ENCODE measurements at regions not wholly inside any gene's neighbourhood (a gene's known extent, or its start where the extent isn't known, plus 50 kb on each side); places are given as distances from the start of the nearest gene placed in this dataset.
"Not testable (repeated sequence)": the region's sequence is repeated elsewhere in the genome, so short reads cannot be mapped to it uniquely, and the experiment has no call there.

DNA sequence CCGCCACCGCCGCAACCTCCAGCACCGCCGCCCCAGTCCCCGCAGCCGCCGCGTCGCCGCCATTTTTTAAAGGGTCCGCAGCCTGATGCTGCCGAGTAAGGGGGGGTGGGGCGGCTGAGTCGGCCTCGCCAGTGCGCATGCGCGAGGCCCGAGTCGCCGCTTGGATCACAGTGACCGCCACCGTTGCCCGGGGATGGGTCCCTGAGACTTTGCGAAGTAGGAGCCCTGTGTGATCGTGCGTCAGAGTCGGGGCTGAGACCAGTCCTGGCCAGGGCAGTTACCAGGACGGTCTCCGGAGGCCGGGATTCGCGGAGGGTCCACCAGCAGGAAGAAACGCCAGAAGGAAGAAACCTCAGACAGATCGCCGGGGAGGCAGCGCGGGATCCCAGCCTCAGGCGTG is 1421.7 kb upstream of the PCDH10 start:
- TF ChIP-seq POLR2A (IDR thresholded peaks at IDR 0.05; ENCODE audit: extremely low read depth, insufficient read length); MYC (IDR thresholded peaks at IDR 0.05; ENCODE audit: low read depth, low read length): not testable (repeated sequence)
- TF ChIP-seq, protein P1, sequence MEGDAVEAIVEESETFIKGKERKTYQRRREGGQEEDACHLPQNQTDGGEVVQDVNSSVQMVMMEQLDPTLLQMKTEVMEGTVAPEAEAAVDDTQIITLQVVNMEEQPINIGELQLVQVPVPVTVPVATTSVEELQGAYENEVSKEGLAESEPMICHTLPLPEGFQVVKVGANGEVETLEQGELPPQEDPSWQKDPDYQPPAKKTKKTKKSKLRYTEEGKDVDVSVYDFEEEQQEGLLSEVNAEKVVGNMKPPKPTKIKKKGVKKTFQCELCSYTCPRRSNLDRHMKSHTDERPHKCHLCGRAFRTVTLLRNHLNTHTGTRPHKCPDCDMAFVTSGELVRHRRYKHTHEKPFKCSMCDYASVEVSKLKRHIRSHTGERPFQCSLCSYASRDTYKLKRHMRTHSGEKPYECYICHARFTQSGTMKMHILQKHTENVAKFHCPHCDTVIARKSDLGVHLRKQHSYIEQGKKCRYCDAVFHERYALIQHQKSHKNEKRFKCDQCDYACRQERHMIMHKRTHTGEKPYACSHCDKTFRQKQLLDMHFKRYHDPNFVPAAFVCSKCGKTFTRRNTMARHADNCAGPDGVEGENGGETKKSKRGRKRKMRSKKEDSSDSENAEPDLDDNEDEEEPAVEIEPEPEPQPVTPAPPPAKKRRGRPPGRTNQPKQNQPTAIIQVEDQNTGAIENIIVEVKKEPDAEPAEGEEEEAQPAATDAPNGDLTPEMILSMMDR (IDR thresholded peaks at IDR 0.05; ENCODE audit: low read depth, low read length): not testable (repeated sequence)
- TF ChIP-seq, protein P2, sequence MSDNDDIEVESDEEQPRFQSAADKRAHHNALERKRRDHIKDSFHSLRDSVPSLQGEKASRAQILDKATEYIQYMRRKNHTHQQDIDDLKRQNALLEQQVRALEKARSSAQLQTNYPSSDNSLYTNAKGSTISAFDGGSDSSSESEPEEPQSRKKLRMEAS (IDR thresholded peaks at IDR 0.05; ENCODE audit: low read depth, low read length): not testable (repeated sequence)
